H9 (cell line): ENCODE measurements at regions not wholly inside any gene's neighbourhood (a gene's known extent, or its start where the extent isn't known, plus 50 kb on each side); places are given as distances from the start of the nearest gene placed in this dataset.

ENCODE experiments used
- DNase-seq: peaks from one replicate; pipeline ENCODE4 v3.0.0-alpha.2; 2017
- H2AFZ ChIP-seq: one replicate; pipeline ENCODE4 v1.6.1; 2013; ENCODE audit warnings: mild to moderate bottlenecking, low read length, control low read depth, moderate library complexity
- H2AK5ac ChIP-seq: 2 replicates; pipeline ENCODE4 v1.6.1; 2013; ENCODE audit warnings: low read length, control low read depth, mixed read lengths; ENCODE audit not compliant: insufficient read length
- H2BK120ac ChIP-seq: one replicate; pipeline ENCODE4 v1.6.1; 2013; ENCODE audit warnings: low read depth, mild to moderate bottlenecking, low read length, control low read depth, inconsistent platforms; ENCODE audit not compliant: poor library complexity, severe bottlenecking
- H2BK12ac ChIP-seq: 2 replicates; pipeline ENCODE4 v1.6.1; 2013; ENCODE audit warnings: low read length, control low read depth, mixed read lengths, low read depth; ENCODE audit not compliant: insufficient read length
- H2BK15ac ChIP-seq: 2 replicates; pipeline ENCODE4 v1.6.1; 2013; ENCODE audit warnings: low read depth, low read length, control low read depth
- H2BK20ac ChIP-seq: one replicate; pipeline ENCODE4 v1.6.1; 2013; ENCODE audit warnings: low read depth, mild to moderate bottlenecking, low read length, control low read depth, inconsistent platforms; ENCODE audit not compliant: poor library complexity, severe bottlenecking
- H2BK5ac ChIP-seq: 2 replicates; pipeline ENCODE4 v1.6.1; 2013; ENCODE audit warnings: low read length, control low read depth, mixed read lengths; ENCODE audit not compliant: insufficient read length
- H3K14ac ChIP-seq: 2 replicates; pipeline ENCODE4 v1.6.1; 2013; ENCODE audit warnings: low read length, control low read depth; ENCODE audit not compliant: insufficient read depth
- H3K18ac ChIP-seq: 2 replicates; pipeline ENCODE4 v1.6.1; 2013; ENCODE audit warnings: low read depth, mild to moderate bottlenecking, mixed read lengths, low read length, control low read depth; ENCODE audit not compliant: insufficient read length
- H3K23ac ChIP-seq: 2 replicates; pipeline ENCODE4 v1.6.1; 2013; ENCODE audit warnings: low read length, control low read depth, mixed read lengths, low read depth; ENCODE audit not compliant: insufficient read length
- H3K23me2 ChIP-seq: 2 replicates; pipeline ENCODE4 v1.6.1; 2013; ENCODE audit warnings: low read depth, mild to moderate bottlenecking, mixed read lengths, low read length, control low read depth; ENCODE audit not compliant: insufficient read length, poor library complexity, severe bottlenecking
- H3K27ac ChIP-seq: 2 replicates; pipeline ENCODE4 v1.5.1; 2013; ENCODE audit warnings: low read length, control low read depth, mixed read lengths, low read depth; ENCODE audit not compliant: insufficient read length
- H3K27me3 ChIP-seq: 2 replicates; pipeline ENCODE4 v1.6.1; 2013; ENCODE audit warnings: low read length, control low read depth, inconsistent platforms; ENCODE audit not compliant: insufficient read depth
- H3K4ac ChIP-seq: 2 replicates; pipeline ENCODE4 v1.6.1; 2013; ENCODE audit warnings: low read depth, mild to moderate bottlenecking, control low read depth, inconsistent platforms, low read length, moderate library complexity
- H3K4me1 ChIP-seq: 2 replicates; pipeline ENCODE4 v1.6.1; 2013; ENCODE audit warnings: low read length, control low read depth, inconsistent platforms; ENCODE audit not compliant: insufficient read depth
- H3K4me2 ChIP-seq: 2 replicates; pipeline ENCODE4 v1.6.1; 2013; ENCODE audit warnings: low read length, control low read depth, mixed read lengths; ENCODE audit not compliant: insufficient read length, insufficient read depth
- H3K56ac ChIP-seq: 2 replicates; pipeline ENCODE4 v1.6.1; 2013; ENCODE audit warnings: low read depth, mild to moderate bottlenecking, mixed read lengths, low read length, control low read depth; ENCODE audit not compliant: insufficient read length
- H3K79me1 ChIP-seq: 2 replicates; pipeline ENCODE4 v1.6.1; 2013; ENCODE audit warnings: low read depth, mild to moderate bottlenecking, moderate library complexity, low read length, control low read depth, inconsistent platforms; ENCODE audit not compliant: insufficient read depth, poor library complexity, severe bottlenecking
- H3K79me2 ChIP-seq: 2 replicates; pipeline ENCODE4 v1.6.1; 2013; ENCODE audit warnings: low read length, control low read depth, inconsistent platforms; ENCODE audit not compliant: insufficient read depth
- H3K9ac ChIP-seq: 2 replicates; pipeline ENCODE4 v1.6.1; 2013; ENCODE audit warnings: low read length, control low read depth, mixed read lengths; ENCODE audit not compliant: insufficient read length; ENCODE audit errors: extremely low read depth
- H3K9me3 ChIP-seq: one replicate; pipeline ENCODE4 v1.6.1; 2013; ENCODE audit warnings: low read depth, low read length, inconsistent platforms; ENCODE audit not compliant: control insufficient read depth
- H3T11ph ChIP-seq: one replicate; pipeline ENCODE4 v1.6.1; 2013; ENCODE audit warnings: mild to moderate bottlenecking, low read length, control low read depth, inconsistent platforms
- H4K20me1 ChIP-seq: one replicate; pipeline ENCODE4 v1.6.1; 2013; ENCODE audit not compliant: control insufficient read depth, insufficient read length, insufficient read depth
- H4K5ac ChIP-seq: 2 replicates; pipeline ENCODE4 v1.6.1; 2013; ENCODE audit warnings: low read depth, mild to moderate bottlenecking, mixed read lengths, low read length, control low read depth; ENCODE audit not compliant: insufficient read length
- H4K8ac ChIP-seq: replicated peaks from 2 replicates; pipeline ENCODE4 v1.6.1; 2013; ENCODE audit warnings: low read length, control low read depth, mixed read lengths, low read depth; ENCODE audit not compliant: insufficient read length
- H4K91ac ChIP-seq: 2 replicates; pipeline ENCODE4 v1.6.1; 2013; ENCODE audit warnings: low read depth, mild to moderate bottlenecking, moderate library complexity, mixed read lengths, low read length, control low read depth; ENCODE audit not compliant: insufficient read length
- H3K27ac Mint-ChIP-seq, 3 experiments: 2 replicates in 2 of 3; 3 replicates in 1 of 3; pipeline ENCODE4 v1.8.0; 2020 to 2021; ENCODE audit warnings: mixed read lengths in 3 of 3, mild to moderate bottlenecking in 1 of 3, moderate library complexity in 1 of 3
- H3K27me3 Mint-ChIP-seq: 2 replicates; pipeline ENCODE4 v1.8.0; 2021; ENCODE audit warnings: low read depth, mild to moderate bottlenecking, moderate library complexity, mixed read lengths
- H3K36me3 Mint-ChIP-seq, 3 experiments: 2 replicates in 2 of 3; 3 replicates in 1 of 3; pipeline ENCODE4 v1.8.0; 2020 to 2021; ENCODE audit warnings: low read depth in 3 of 3, mixed read lengths in 3 of 3; ENCODE audit not compliant: insufficient read depth in 1 of 3
- H3K4me1 Mint-ChIP-seq, 2 experiments: 2 replicates each; pipeline ENCODE4 v1.8.0; 2020; ENCODE audit warnings: mixed read lengths in 2 of 2
- H3K4me3 Mint-ChIP-seq, 2 experiments: 2 replicates in 1 of 2; 3 replicates in 1 of 2; pipeline ENCODE4 v1.8.0; 2020 to 2021; ENCODE audit warnings: mild to moderate bottlenecking in 2 of 2, mixed read lengths in 2 of 2, moderate library complexity in 1 of 2
- H3K9me3 Mint-ChIP-seq, 2 experiments: 2 replicates in 1 of 2; 3 replicates in 1 of 2; pipeline ENCODE4 v1.8.0; 2020; ENCODE audit warnings: mild to moderate bottlenecking in 2 of 2, mixed read lengths in 2 of 2, moderate library complexity in 1 of 2
- CTCF ChIP-seq: fragments of 200-600 bp; sonication (generic); conservative IDR thresholded peaks from 3 replicates; pipeline ENCODE4 v1.8.0; 2021; ENCODE audit warnings: antibody characterized with exemption, mild to moderate bottlenecking
- WGBS: extraction: QIAGEN DNeasy Blood & Tissue Kit; methylation state at CpG from one replicate; pipeline ENCODE4 v1.1.7; 2013; ENCODE audit warnings: missing lambda C conversion rate, low lambda C conversion rate, mixed read lengths; ENCODE audit not compliant: insufficient read length; ENCODE audit errors: extremely low coverage; 5-methylcytosine and 5-hydroxymethylcytosine counted together

- Mint-ChIP-seq H3K27me3 (no peaks in the 10 kb centered on the region), H3K9me3 (no peaks in the 10 kb centered on the region), H3K4me3 (no peak overlapping the region), H3K36me3 (no peaks in the 10 kb centered on the region), H3K27ac (no peak overlapping the region), H3K4me1 (peaks cover 6 to 8% of the 10 kb centered on the region in 2 experiments; a peak in 2 of 4 replicates)
- H2BK5ac ChIP-seq, result no peak overlapping the region
- no peak overlapping the region for H3K4me2 ChIP-seq
- H4K8ac ChIP-seq, result no peak overlapping the region
- no peaks in the 10 kb centered on the region for H3K27me3 ChIP-seq
- H3K23ac ChIP-seq, result no peak overlapping the region
- no CpG with 5 or more reads among the region's 3 CpGs for WGBS
- H3K56ac ChIP-seq, result no peak overlapping the region
- no peak overlapping the region for H3K9ac ChIP-seq
- no peak overlapping the region for H3K27ac ChIP-seq
- DNase-seq, result no peak
- H2AFZ ChIP-seq, result no peak overlapping the region
- H2BK20ac ChIP-seq, result no peak overlapping the region
- no peaks in the 10 kb centered on the region for H3K9me3 ChIP-seq
- no peak overlapping the region for H3T11ph ChIP-seq
- TF ChIP-seq CTCF, result no peak
- H2BK15ac ChIP-seq, result no peak overlapping the region
- H2AK5ac ChIP-seq, result no peak overlapping the region
- no peak overlapping the region for H3K18ac ChIP-seq
- H4K20me1 ChIP-seq, result no peaks in the 10 kb centered on the region
- H2BK12ac ChIP-seq, result no peak overlapping the region
- no peak overlapping the region for H2BK120ac ChIP-seq
- H4K91ac ChIP-seq, result no peak overlapping the region
- no peaks in the 10 kb centered on the region for H3K23me2 ChIP-seq
- no peak overlapping the region for H3K4ac ChIP-seq
- no peak overlapping the region for H4K5ac ChIP-seq
- H3K4me1 ChIP-seq, result no peaks in the 10 kb centered on the region
- no peaks in the 10 kb centered on the region for H3K79me1 ChIP-seq
- H3K14ac ChIP-seq, result no peak overlapping the region
- no peaks in the 10 kb centered on the region for H3K79me2 ChIP-seq
These were observed 440.4 kb downstream of the COL12A1 start for GRCh38 chr6:74765486-74765885.
